RWPE2 (cell line): ENCODE measurements at regions not wholly inside any gene's neighbourhood (a gene's known extent, or its start where the extent isn't known, plus 50 kb on each side); places are given as distances from the start of the nearest gene placed in this dataset.
A peak's percentile ranks its signal among the peaks of the same experiment; 100 is the strongest.

Source experiments
- ATAC-seq: fragments of 200-7000 bp; cut with Tn5 transposase; 3 replicates; pipeline ENCODE4 v1.9.1; 2021; ENCODE audit warnings: low read depth
- DNase-seq: peaks from one replicate; pipeline ENCODE4 v3.0.0-alpha.2; 2020; ENCODE audit warnings: low spot score
- H3K27ac ChIP-seq: fragments of 450-650 bp; 2 replicates; pipeline ENCODE4 v1.5.1; 2017; ENCODE audit warnings: mild to moderate bottlenecking; ENCODE audit not compliant: poor library complexity, severe bottlenecking
- H3K27me3 ChIP-seq: fragments of 250-450 bp; sonication (Bioruptor Pico); 2 replicates; pipeline ENCODE4 v1.5.1; 2021; ENCODE audit warnings: mild to moderate bottlenecking, moderate library complexity; ENCODE audit not compliant: insufficient read depth, poor library complexity, severe bottlenecking
- H3K36me3 ChIP-seq: fragments of 250-450 bp; sonication (Bioruptor Pico); 2 replicates; pipeline ENCODE4 v1.5.1; 2020; ENCODE audit warnings: low read depth, mild to moderate bottlenecking, moderate library complexity
- H3K4me1 ChIP-seq: fragments of 250-450 bp; sonication (Bioruptor Pico); 2 replicates; pipeline ENCODE4 v1.5.1; 2021; ENCODE audit warnings: mild to moderate bottlenecking, moderate library complexity; ENCODE audit not compliant: insufficient read depth, poor library complexity, severe bottlenecking
- H3K4me3 ChIP-seq: fragments of 250-450 bp; sonication (Bioruptor Pico); 2 replicates; pipeline ENCODE4 v1.5.1; 2021; ENCODE audit warnings: mild to moderate bottlenecking, moderate library complexity; ENCODE audit not compliant: severe bottlenecking
- H3K9me3 ChIP-seq: fragments of 250-450 bp; sonication (Bioruptor Pico); 2 replicates; pipeline ENCODE4 v1.5.1; 2021; ENCODE audit warnings: mild to moderate bottlenecking, moderate library complexity; ENCODE audit not compliant: severe bottlenecking
- CTCF ChIP-seq: fragments of 450-650 bp; IDR thresholded peaks from one replicate; pipeline ENCODE4 v1.5.1; 2017; ENCODE audit warnings: mild to moderate bottlenecking, moderate library complexity; ENCODE audit not compliant: poor library complexity, severe bottlenecking

GRCh38 chr5:102014371-102014770, 281.7 kb downstream of the SLCO4C1 start:
- Histone ChIP-seq H3K4me3 (no peak overlapping the region), H3K4me1 (no peaks in the 10 kb centered on the region), H3K27me3 (peaks cover 6% of the 10 kb centered on the region), H3K27ac (no peak overlapping the region), H3K9me3 (no peaks in the 10 kb centered on the region), H3K36me3 (no peaks in the 10 kb centered on the region)
- TF ChIP-seq CTCF, result no peak
- no peak for DNase-seq
- no peak for ATAC-seq

DNA sequence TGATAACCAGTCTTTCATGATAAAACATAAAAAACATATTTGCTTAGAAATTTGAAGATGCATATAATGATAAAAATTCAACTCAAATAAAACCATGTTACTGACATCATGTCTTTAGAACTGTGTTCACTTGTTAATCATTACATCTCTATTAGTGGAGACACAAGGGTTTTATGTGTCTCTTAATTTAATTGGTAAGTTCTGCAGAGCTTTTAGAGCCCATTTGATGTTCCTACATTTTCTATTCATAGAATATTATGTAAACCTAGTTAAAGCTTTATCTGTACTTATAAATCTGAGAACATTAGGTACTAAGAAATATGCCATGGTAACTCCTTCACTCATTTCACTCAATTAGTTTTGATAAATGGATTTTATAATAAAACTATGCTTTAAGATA, 285.4 kb downstream of the SLCO4C1 start:
- DNase-seq (no peak), ATAC-seq (no peak)
- H3K9me3 ChIP-seq, result no peaks in the 10 kb centered on the region
- H3K4me3 ChIP-seq, result no peak overlapping the region
- H3K27ac ChIP-seq, result no peak overlapping the region
- no peaks in the 10 kb centered on the region for H3K4me1 ChIP-seq
- peaks cover 6% of the 10 kb centered on the region for H3K27me3 ChIP-seq
- no peaks in the 10 kb centered on the region for H3K36me3 ChIP-seq
- no peak for TF ChIP-seq CTCF

- Histone ChIP-seq H3K4me1 (no peaks in the 10 kb centered on the region), H3K36me3 (no peaks in the 10 kb centered on the region), H3K27ac (no peak overlapping the region), H3K27me3 (no peaks in the 10 kb centered on the region), H3K4me3 (no peak overlapping the region), H3K9me3 (peaks cover 3% of the 10 kb centered on the region)
- TF ChIP-seq CTCF, result no peak
- DNase-seq, result no peak
- ATAC-seq, result no peak
Measured at GRCh38 chr5:101997235-101997634, 298.8 kb downstream of the SLCO4C1 start.

DNA sequence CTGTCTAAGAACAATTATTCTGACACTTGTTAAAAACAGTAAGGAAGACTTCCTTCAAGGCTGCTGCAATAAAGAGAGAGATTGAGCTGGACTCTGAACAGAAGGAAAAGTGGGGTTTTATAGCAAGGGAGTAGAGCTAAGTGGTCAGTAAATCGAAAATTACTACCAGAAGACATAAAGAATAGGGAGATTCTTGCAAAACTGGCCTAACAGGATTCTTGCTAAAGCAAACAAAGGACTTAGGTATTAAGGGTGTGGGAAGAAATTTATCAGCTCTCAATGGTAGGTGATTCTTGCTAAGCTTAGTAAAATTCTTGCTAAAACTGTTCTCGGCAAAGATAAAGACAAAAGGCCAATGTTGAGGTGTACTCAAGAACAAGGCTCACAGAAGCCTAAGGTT, 300.5 kb downstream of the SLCO4C1 start:
- Histone ChIP-seq H3K36me3 (no peaks in the 10 kb centered on the region), H3K27ac (no peak overlapping the region), H3K9me3 (peaks cover 5% of the 10 kb centered on the region), H3K4me3 (no peak overlapping the region), H3K27me3 (no peaks in the 10 kb centered on the region), H3K4me1 (no peaks in the 10 kb centered on the region)
- DNase-seq (no peak), ATAC-seq (peak; percentile 49; the same call in 2 of the 3 replicates)
- no peak for TF ChIP-seq CTCF

GRCh38 chr5:101991486-101991885, 304.6 kb downstream of the SLCO4C1 start:
- no peaks in the 10 kb centered on the region for H3K27me3 ChIP-seq
- H3K36me3 ChIP-seq, result no peaks in the 10 kb centered on the region
- no peaks in the 10 kb centered on the region for H3K4me1 ChIP-seq
- DNase-seq (no peak), ATAC-seq (no peak)
- no peak overlapping the region for H3K27ac ChIP-seq
- TF ChIP-seq CTCF, result no peak
- peaks cover 5% of the 10 kb centered on the region for H3K9me3 ChIP-seq
- no peak overlapping the region for H3K4me3 ChIP-seq
